GM23338 (cell line): ENCODE measurements at regions not wholly inside any gene's neighbourhood (a gene's known extent, or its start where the extent isn't known, plus 50 kb on each side); places are given as distances from the start of the nearest gene placed in this dataset.

Experiments
- CTCF ChIP-seq, 2 experiments: fragments of 200-600 bp in 1 of 2; sonication (generic) in 1 of 2; conservative IDR thresholded peaks; 2 replicates each; pipeline versions ENCODE4 v1.5.1 to v1.6.1; 2016 to 2017; ENCODE audit warnings: antibody characterized with exemption in 2 of 2, low read depth in 2 of 2, mild to moderate bottlenecking in 2 of 2, moderate library complexity in 1 of 2
- EZH2 ChIP-seq: fragments of 200-600 bp; sonication (generic); IDR thresholded peaks from one replicate; pipeline ENCODE4 v1.8.0; 2017; ENCODE audit warnings: antibody characterized with exemption, mild to moderate bottlenecking, low read depth; ENCODE audit not compliant: unreplicated experiment
- EZH2phosphoT487 ChIP-seq: fragments of 200-600 bp; sonication (generic); IDR thresholded peaks from one replicate; pipeline ENCODE4 v1.8.1; 2018; ENCODE audit warnings: antibody characterized with exemption; ENCODE audit not compliant: unreplicated experiment
- POLR2AphosphoS5 ChIP-seq: IDR thresholded peaks from 2 replicates; pipeline ENCODE4 v1.6.1; 2016; ENCODE audit warnings: antibody characterized with exemption, low read depth

- TF ChIP-seq CTCF (conservative IDR thresholded peaks at IDR 0.05; ENCODE audit: low read depth in 2 of 2), result no peak
- no peak for TF ChIP-seq EZH2
- TF ChIP-seq EZH2phosphoT487, result no peak
- no peak for TF ChIP-seq POLR2AphosphoS5
Observed at GRCh38 chr19:28915202-28915601, 297.7 kb downstream of the UQCRFS1 start.
